ENCODE measurements at regions not wholly inside any gene's neighbourhood (a gene's known extent, or its start where the extent isn't known, plus 50 kb on each side); places are given as distances from the start of the nearest gene placed in this dataset.
"Not testable (repeated sequence)": the region's sequence is repeated elsewhere in the genome, so short reads cannot be mapped to it uniquely, and the experiment has no call there.

GRCh38 chr16:77111056-77111565 lies 79.9 kb upstream of the MON1B start:
- Histone ChIP-seq H3K9me2 (replicated peaks; ENCODE audit: insufficient read depth, low read length) (no peaks in the 10 kb centered on the region), H3K27ac (ENCODE audit: low read depth, low read length) (no peak overlapping the region), H3F3A (ENCODE audit: insufficient read depth) (no peaks in the 10 kb centered on the region), H3K4me2 (ENCODE audit: low read depth, low read length, poor library complexity, severe bottlenecking) (no peak overlapping the region), H4K20me1 (ENCODE audit: low read depth, low read length) (no peaks in the 10 kb centered on the region), H3K9me3 (ENCODE audit: insufficient read depth, low read length) (no peaks in the 10 kb centered on the region), H3K27me3 (ENCODE audit: low read length) (no peaks in the 10 kb centered on the region), H3K4me3 (ENCODE audit: insufficient read depth, low read length, poor library complexity, severe bottlenecking) (no peak overlapping the region), H3K9ac (ENCODE audit: low read length) (no peak overlapping the region), H3K36me3 (ENCODE audit: low read length) (no peaks in the 10 kb centered on the region), H3K79me2 (ENCODE audit: insufficient read depth, low read length) (no peaks in the 10 kb centered on the region), H2AFZ (ENCODE audit: low read depth, low read length, severe bottlenecking) (no peak overlapping the region)
- TF ChIP-seq EZH2phosphoT487 (conservative IDR thresholded peaks at IDR 0.05; ENCODE audit: low read length) (no peak), CTCF (IDR thresholded peaks at IDR 0.05; ENCODE audit: insufficient read depth, low read length, poor library complexity, severe bottlenecking) (no peak)

- Histone ChIP-seq H3F3A (ENCODE audit: insufficient read depth) (no peaks in the 10 kb centered on the region), H2AFZ (ENCODE audit: low read depth, low read length, severe bottlenecking) (no peak overlapping the region), H3K79me2 (ENCODE audit: insufficient read depth, low read length) (no peaks in the 10 kb centered on the region), H3K27ac (ENCODE audit: low read depth, low read length) (no peak overlapping the region), H3K9ac (ENCODE audit: low read length) (no peak overlapping the region), H3K4me3 (ENCODE audit: insufficient read depth, low read length, poor library complexity, severe bottlenecking) (no peak overlapping the region), H3K27me3 (ENCODE audit: low read length) (no peaks in the 10 kb centered on the region), H4K20me1 (ENCODE audit: low read depth, low read length) (no peaks in the 10 kb centered on the region), H3K9me2 (replicated peaks; ENCODE audit: insufficient read depth, low read length) (no peaks in the 10 kb centered on the region), H3K4me2 (ENCODE audit: low read depth, low read length, poor library complexity, severe bottlenecking) (no peak overlapping the region), H3K9me3 (ENCODE audit: insufficient read depth, low read length) (no peaks in the 10 kb centered on the region), H3K36me3 (ENCODE audit: low read length) (no peaks in the 10 kb centered on the region)
- TF ChIP-seq EZH2phosphoT487 (conservative IDR thresholded peaks at IDR 0.05; ENCODE audit: low read length), result no peak
- no peak for TF ChIP-seq CTCF (IDR thresholded peaks at IDR 0.05; ENCODE audit: insufficient read depth, low read length, poor library complexity, severe bottlenecking)
Measured at GRCh38 chr16:77112746-77113145, 78.2 kb upstream of the MON1B start.

- Histone ChIP-seq H3K36me3 (ENCODE audit: low read length) (no peaks in the 10 kb centered on the region), H2AFZ (ENCODE audit: low read depth, low read length, severe bottlenecking) (no peak overlapping the region), H3K27ac (ENCODE audit: low read depth, low read length) (no peak overlapping the region), H3K27me3 (ENCODE audit: low read length) (no peaks in the 10 kb centered on the region), H3F3A (ENCODE audit: insufficient read depth) (no peaks in the 10 kb centered on the region), H3K79me2 (ENCODE audit: insufficient read depth, low read length) (no peaks in the 10 kb centered on the region), H3K4me2 (ENCODE audit: low read depth, low read length, poor library complexity, severe bottlenecking) (no peak overlapping the region), H4K20me1 (ENCODE audit: low read depth, low read length) (no peaks in the 10 kb centered on the region), H3K9ac (ENCODE audit: low read length) (no peak overlapping the region), H3K9me3 (ENCODE audit: insufficient read depth, low read length) (no peaks in the 10 kb centered on the region), H3K4me3 (ENCODE audit: insufficient read depth, low read length, poor library complexity, severe bottlenecking) (no peak overlapping the region), H3K9me2 (replicated peaks; ENCODE audit: insufficient read depth, low read length) (no peaks in the 10 kb centered on the region)
- TF ChIP-seq CTCF (IDR thresholded peaks at IDR 0.05; ENCODE audit: insufficient read depth, low read length, poor library complexity, severe bottlenecking), result no peak
Measured at GRCh38 chr16:77113835-77114234, 77.2 kb upstream of the MON1B start.

- H3K4me3 ChIP-seq (ENCODE audit: insufficient read depth, low read length, poor library complexity, severe bottlenecking); H3K9me2 ChIP-seq (replicated peaks; ENCODE audit: insufficient read depth, low read length); H2AFZ ChIP-seq (ENCODE audit: low read depth, low read length, severe bottlenecking); H3F3A ChIP-seq (ENCODE audit: insufficient read depth); H3K79me2 ChIP-seq (ENCODE audit: insufficient read depth, low read length); H3K27ac ChIP-seq (ENCODE audit: low read depth, low read length); H3K36me3 ChIP-seq (ENCODE audit: low read length); H3K27me3 ChIP-seq (ENCODE audit: low read length); H3K9ac ChIP-seq (ENCODE audit: low read length); H3K9me3 ChIP-seq (ENCODE audit: insufficient read depth, low read length); H4K20me1 ChIP-seq (ENCODE audit: low read depth, low read length); H3K4me2 ChIP-seq (ENCODE audit: low read depth, low read length, poor library complexity, severe bottlenecking): not testable (repeated sequence)
Measured at GRCh38 chr16:77114361-77114760, 76.6 kb upstream of the MON1B start.

Measured in SU-DHL-6 (cell line).